ENCODE measurements at regions not wholly inside any gene's neighbourhood (a gene's known extent, or its start where the extent isn't known, plus 50 kb on each side); places are given as distances from the start of the nearest gene placed in this dataset.

- ATAC-seq (ENCODE audit: low read depth) (no peak), DNase-seq (no peak)
- Mint-ChIP-seq H3K4me3 (no peak overlapping the region), H3K4me1 (no peaks in the 10 kb centered on the region), H3K9me3 (ENCODE audit: insufficient read depth) (no peaks in the 10 kb centered on the region), H3K27me3 (peaks cover 8% of the 10 kb centered on the region), H3K27ac (no peak overlapping the region)
- H3K9me3 ChIP-seq (ENCODE audit: control extremely low read depth in 1 of 3, control insufficient read depth in 2 of 3, insufficient read depth in 1 of 3, low read length in 2 of 3), result no peaks in the 10 kb centered on the region
- ChIA-PET POLR2A (no interaction called here), CTCF (no interaction called here)
- H3K36me3 ChIP-seq (replicated peaks in 1 of 2; ENCODE audit: control extremely low read depth in 1 of 2, control insufficient read depth in 1 of 2, extremely low read depth in 1 of 2, insufficient read depth in 2 of 2, low read length in 1 of 2), result no peaks in the 10 kb centered on the region
- no peak overlapping the region for H2AFZ ChIP-seq (ENCODE audit: insufficient read depth, low read depth, low read length, poor library complexity, severe bottlenecking)
- intact Hi-C loops (cut with micrococcal nuclease), result no loop called here
- 100% methylated on average over 1 of the region's 1 CpG for WGBS (ENCODE audit: insufficient coverage)
- no peaks in the 10 kb centered on the region for H3K79me2 ChIP-seq (ENCODE audit: control insufficient read depth, insufficient read depth, low read length)
- H3K4me2 ChIP-seq (replicated peaks; ENCODE audit: low read depth, low read length, poor library complexity, severe bottlenecking), result no peak overlapping the region
- H4K20me1 ChIP-seq (ENCODE audit: control insufficient read depth, insufficient read depth, low read length, poor library complexity, severe bottlenecking), result no peaks in the 10 kb centered on the region
- H3K4me3 ChIP-seq (ENCODE audit: control extremely low read depth in 1 of 5, extremely low read depth in 1 of 5, insufficient read depth in 1 of 5, low read depth in 2 of 5, low read length in 4 of 5), result no peak overlapping the region
- no peak overlapping the region for H3K9ac ChIP-seq (ENCODE audit: low read length)
- no peak for TF ChIP-seq EZH2 (IDR thresholded peaks at IDR 0.05; ENCODE audit: borderline replicate concordance, insufficient read depth, low read depth, low read length, poor library complexity, severe bottlenecking)
- TF ChIP-seq, protein P1, sequence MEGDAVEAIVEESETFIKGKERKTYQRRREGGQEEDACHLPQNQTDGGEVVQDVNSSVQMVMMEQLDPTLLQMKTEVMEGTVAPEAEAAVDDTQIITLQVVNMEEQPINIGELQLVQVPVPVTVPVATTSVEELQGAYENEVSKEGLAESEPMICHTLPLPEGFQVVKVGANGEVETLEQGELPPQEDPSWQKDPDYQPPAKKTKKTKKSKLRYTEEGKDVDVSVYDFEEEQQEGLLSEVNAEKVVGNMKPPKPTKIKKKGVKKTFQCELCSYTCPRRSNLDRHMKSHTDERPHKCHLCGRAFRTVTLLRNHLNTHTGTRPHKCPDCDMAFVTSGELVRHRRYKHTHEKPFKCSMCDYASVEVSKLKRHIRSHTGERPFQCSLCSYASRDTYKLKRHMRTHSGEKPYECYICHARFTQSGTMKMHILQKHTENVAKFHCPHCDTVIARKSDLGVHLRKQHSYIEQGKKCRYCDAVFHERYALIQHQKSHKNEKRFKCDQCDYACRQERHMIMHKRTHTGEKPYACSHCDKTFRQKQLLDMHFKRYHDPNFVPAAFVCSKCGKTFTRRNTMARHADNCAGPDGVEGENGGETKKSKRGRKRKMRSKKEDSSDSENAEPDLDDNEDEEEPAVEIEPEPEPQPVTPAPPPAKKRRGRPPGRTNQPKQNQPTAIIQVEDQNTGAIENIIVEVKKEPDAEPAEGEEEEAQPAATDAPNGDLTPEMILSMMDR (IDR thresholded peaks at IDR 0.05), result no peak
- no peaks in the 10 kb centered on the region for H3K4me1 ChIP-seq (ENCODE audit: control insufficient read depth in 2 of 2, insufficient read depth in 2 of 2, low read length in 2 of 2)
- H3K27me3 ChIP-seq (replicated peaks in 1 of 4; ENCODE audit: control extremely low read depth in 1 of 4, control insufficient read depth in 3 of 4, insufficient read depth in 4 of 4, low read length in 3 of 4), result no peaks in the 10 kb centered on the region
- no peak overlapping the region for H3K27ac ChIP-seq (ENCODE audit: low read length in 2 of 2)
Measured at GRCh38 chr1:201606623-201607022, 67.7 kb downstream of the NAV1 start.

GRCh38 chr1:201608635-201609395, 69.9 kb downstream of the NAV1 start:
- H3K27ac Mint-ChIP-seq, result no peak overlapping the region
- ATAC-seq (ENCODE audit: low read depth) (no peak), DNase-seq (no peak)
- intact Hi-C loops (cut with micrococcal nuclease), result no loop called here
- H3K4me1 Mint-ChIP-seq, result no peaks in the 10 kb centered on the region
- H4K20me1 ChIP-seq (ENCODE audit: control insufficient read depth, insufficient read depth, low read length, poor library complexity, severe bottlenecking), result no peaks in the 10 kb centered on the region
- no peaks in the 10 kb centered on the region for H3K9me3 Mint-ChIP-seq (ENCODE audit: insufficient read depth)
- no peaks in the 10 kb centered on the region for H3K27me3 ChIP-seq (replicated peaks in 1 of 4; ENCODE audit: control extremely low read depth in 1 of 4, control insufficient read depth in 3 of 4, insufficient read depth in 4 of 4, low read length in 3 of 4)
- no peaks in the 10 kb centered on the region for H3K79me2 ChIP-seq (ENCODE audit: control insufficient read depth, insufficient read depth, low read length)
- H3K4me1 ChIP-seq (ENCODE audit: control insufficient read depth in 2 of 2, insufficient read depth in 2 of 2, low read length in 2 of 2), result no peaks in the 10 kb centered on the region
- CTCF ChIA-PET, result no interaction called here
- H3K9me3 ChIP-seq (ENCODE audit: control extremely low read depth in 1 of 3, control insufficient read depth in 2 of 3, insufficient read depth in 1 of 3, low read length in 2 of 3), result no peaks in the 10 kb centered on the region
- H2AFZ ChIP-seq (ENCODE audit: insufficient read depth, low read depth, low read length, poor library complexity, severe bottlenecking), result no peak overlapping the region
- WGBS (ENCODE audit: insufficient coverage), result 94% methylated on average over 11 of the region's 11 CpGs
- H3K27ac ChIP-seq (ENCODE audit: low read length in 2 of 2), result no peak overlapping the region
- peaks cover 8% of the 10 kb centered on the region for H3K27me3 Mint-ChIP-seq
- H3K36me3 ChIP-seq (replicated peaks in 1 of 2; ENCODE audit: control extremely low read depth in 1 of 2, control insufficient read depth in 1 of 2, extremely low read depth in 1 of 2, insufficient read depth in 2 of 2, low read length in 1 of 2), result no peaks in the 10 kb centered on the region
- H3K4me3 Mint-ChIP-seq, result no peak overlapping the region
- POLR2A ChIA-PET, result no interaction called here
- H3K4me3 ChIP-seq (ENCODE audit: control extremely low read depth in 1 of 5, extremely low read depth in 1 of 5, insufficient read depth in 1 of 5, low read depth in 2 of 5, low read length in 4 of 5), result no peak overlapping the region
- TF ChIP-seq EZH2 (IDR thresholded peaks at IDR 0.05; ENCODE audit: borderline replicate concordance, insufficient read depth, low read depth, low read length, poor library complexity, severe bottlenecking), result no peak
- TF ChIP-seq, protein P1 (IDR thresholded peaks at IDR 0.05), result no peak
- no peak overlapping the region for H3K9ac ChIP-seq (ENCODE audit: low read length)
- H3K4me2 ChIP-seq (replicated peaks; ENCODE audit: low read depth, low read length, poor library complexity, severe bottlenecking), result no peak overlapping the region

Data from B cell (primary cell).